Activated CD8-positive, alpha-beta memory T cell treated with anti-CD3 and anti-CD28 coated beads, Interleukin-2, amount 50 U/mL, for 24 hours (primary cell): ENCODE measurements at regions not wholly inside any gene's neighbourhood (a gene's known extent, or its start where the extent isn't known, plus 50 kb on each side); places are given as distances from the start of the nearest gene placed in this dataset.
"Not testable (repeated sequence)": the region's sequence is repeated elsewhere in the genome, so short reads cannot be mapped to it uniquely, and the experiment has no call there.

Source experiments
- DNase-seq: peaks from one replicate; pipeline ENCODE4 v3.0.0-alpha.2; 2020; ENCODE audit errors: extremely low read depth

DNA sequence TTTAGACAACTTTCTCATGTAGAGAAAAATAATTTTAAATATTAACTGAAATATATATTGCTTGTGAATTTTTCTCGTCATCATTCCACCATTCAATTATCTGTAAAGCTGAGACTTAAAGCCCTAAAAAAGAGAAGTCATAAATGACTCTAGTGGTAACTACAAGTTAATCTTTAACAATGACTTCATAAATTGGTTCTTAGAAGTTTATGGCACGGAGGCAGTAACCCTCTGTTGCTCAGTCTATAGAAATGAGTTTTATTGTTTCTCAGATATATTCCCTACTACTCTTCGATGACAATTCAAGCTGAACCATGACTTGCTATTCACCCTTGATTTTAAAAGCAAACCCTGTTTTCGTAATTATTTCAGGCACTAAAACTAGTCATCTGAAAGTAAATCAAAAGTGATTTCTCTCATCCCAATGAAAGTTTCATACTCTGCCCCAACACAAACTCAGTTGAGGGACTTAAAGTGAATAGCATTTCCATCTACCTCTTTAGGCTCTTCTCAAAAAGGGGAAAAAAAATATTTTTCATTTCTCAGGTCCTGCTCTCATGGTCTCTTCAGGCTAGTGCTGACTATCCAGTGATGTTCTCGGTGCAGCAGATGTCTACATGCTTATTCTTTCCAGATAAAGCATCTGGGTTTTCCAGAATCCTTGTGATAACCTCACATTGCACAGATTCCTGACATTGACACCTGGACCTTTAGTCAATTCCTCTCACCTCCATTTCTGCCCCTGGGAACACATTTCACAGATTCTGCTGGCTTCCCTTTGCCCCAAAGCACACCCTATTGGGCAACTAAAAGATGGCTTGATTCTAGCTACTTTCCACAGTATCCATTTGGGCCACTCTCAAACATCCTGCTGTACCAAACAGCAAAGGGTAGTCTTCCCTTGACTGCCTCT lies 207.8 kb upstream of the LRATD1 start:
- no peak for DNase-seq

DNA sequence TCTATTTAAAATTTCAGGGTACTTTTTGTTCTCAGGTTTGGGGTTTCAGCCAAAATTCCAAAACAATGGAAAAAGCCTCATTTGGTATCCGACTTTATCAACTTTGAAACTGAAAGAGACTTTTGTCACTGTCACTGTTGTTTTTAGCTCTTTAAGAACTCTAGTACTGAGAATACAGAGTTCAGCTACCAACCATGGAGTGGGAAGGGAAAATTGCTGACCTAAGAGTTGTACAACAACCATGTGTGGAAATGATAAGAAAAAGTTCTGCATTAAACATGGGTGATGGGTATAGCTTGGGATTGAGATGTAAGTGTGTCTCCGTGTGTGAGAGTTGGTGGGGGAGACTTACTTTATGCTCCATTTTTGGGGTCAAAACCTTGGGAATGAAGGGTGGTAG lies 206.6 kb upstream of the LRATD1 start:
- DNase-seq, result no peak

GRCh38 chr2:14428056-14428455 lies 204.5 kb upstream of the LRATD1 start:
- DNase-seq, result no peak

GRCh38 chr2:14433946-14434495 lies 198.5 kb upstream of the LRATD1 start:
- DNase-seq, result no peak

DNA sequence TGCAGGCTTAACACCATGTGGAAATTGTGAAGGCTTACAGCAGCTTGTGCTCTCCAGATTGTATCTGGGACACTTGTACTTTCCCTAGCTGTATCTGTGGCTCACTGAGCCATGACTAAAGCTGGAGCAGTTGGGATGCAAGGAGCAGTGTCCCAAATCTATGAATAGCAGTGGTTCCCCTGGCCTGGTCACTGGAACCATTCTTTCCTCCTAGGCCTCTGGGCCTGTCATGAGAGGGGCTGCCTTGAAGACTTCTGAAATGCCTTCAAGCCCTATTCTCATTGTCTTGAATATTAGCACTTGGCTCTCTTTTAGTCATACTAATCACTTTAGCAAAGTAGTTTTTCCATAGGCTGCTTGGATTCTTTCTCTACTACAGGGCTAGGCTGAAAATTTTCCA lies 186.8 kb upstream of the LRATD1 start:
- no peak for DNase-seq

GRCh38 chr2:14448340-14448739 lies 184.2 kb upstream of the LRATD1 start:
- no peak for DNase-seq

DNA sequence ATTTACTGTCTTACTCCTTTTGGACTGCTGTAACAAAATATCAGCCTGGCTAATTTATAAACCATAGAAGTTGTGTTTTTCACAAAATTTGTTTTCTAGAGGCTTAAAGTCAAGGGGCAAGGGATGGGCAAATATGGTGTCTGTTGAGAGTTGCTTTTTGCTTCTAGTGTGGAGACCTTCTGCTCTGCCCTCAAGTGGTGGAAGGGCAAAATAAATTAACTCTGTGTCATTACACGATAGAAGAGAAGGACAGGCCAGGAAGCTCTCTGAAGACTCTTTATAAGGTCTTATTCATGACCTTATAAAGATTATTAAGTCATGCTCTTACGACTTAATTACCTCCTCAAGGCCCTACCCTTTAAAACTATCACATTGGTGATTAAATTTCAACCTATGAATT lies 181.2 kb upstream of the LRATD1 start:
- DNase-seq, result no peak

GRCh38 chr2:14454202-14454601 lies 178.3 kb upstream of the LRATD1 start:
- no peak for DNase-seq

DNA sequence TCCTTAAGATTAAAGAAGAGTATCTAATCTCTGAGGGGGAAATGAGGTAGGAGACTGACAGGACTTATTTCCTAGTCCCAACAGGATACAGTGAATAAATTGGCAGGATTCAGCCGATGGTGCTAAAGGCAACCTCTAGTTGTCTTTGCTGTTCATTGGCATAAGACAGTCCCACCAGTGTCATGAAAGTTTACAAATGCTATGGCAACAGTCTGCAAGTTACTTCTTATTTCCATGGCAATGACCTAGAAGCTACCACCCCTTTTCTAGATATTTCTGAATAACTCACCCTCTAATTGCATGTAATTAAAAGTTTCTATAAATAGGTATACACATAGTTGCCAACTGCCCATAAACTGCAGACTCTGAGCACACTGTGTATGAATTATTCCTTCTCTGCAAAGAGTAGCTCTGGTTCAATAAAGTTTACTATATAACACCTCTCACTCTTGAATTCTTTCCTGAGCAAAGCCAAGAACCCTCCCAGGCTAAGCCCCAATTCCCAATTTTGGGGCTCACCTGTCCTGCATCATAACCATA lies 172.7 kb upstream of the LRATD1 start:
- no peak for DNase-seq

DNA sequence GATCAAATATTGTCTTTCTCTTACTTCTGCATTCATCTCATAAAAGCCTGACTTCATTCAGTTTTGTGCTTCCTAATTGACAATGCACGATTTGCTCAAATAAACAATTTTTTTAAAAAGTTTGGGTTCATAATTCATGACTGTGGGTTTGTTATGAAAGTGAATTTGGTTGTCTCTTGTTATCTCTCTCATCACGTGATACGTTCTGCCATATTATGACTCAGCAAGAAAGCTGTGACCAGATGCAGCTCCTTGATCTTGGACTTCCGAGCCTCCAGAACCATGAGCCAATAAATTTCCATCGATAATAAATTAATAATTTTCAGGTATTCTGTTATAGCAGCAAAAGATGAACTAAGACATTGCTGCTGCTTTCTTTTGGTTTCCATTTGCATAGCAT lies 156.5 kb upstream of the LRATD1 start:
- no peak for DNase-seq

- DNase-seq, result no peak
Measured at GRCh38 chr2:14479486-14479885, 153.0 kb upstream of the LRATD1 start.

DNA sequence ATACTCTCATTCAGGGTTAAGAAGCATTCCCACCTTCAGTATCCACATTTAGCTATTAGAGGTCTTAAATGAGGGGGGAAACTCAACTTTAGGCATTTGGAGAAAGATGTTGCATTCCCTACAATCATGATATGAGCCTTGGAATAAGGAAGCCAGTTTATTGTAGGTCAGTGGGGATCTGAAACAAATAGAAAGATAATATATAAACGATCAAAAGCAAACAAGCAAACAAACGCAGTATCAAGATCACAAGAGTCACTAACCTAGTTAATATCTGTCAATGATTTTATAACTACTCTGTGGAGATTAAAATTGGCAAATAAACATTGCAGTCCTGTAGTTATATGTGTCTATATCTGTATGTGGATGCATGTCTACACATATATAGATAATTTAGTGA lies 152.4 kb upstream of the LRATD1 start:
- no peak for DNase-seq

- DNase-seq, result no peak
Measured at GRCh38 chr2:14480906-14481305, 151.6 kb upstream of the LRATD1 start.

GRCh38 chr2:14492920-14493503 lies 139.5 kb upstream of the LRATD1 start:
- DNase-seq, result no peak

GRCh38 chr2:14494759-14495158 lies 137.8 kb upstream of the LRATD1 start:
- DNase-seq, result no peak

GRCh38 chr2:14501061-14501460 lies 131.5 kb upstream of the LRATD1 start:
- DNase-seq, result no peak

DNA sequence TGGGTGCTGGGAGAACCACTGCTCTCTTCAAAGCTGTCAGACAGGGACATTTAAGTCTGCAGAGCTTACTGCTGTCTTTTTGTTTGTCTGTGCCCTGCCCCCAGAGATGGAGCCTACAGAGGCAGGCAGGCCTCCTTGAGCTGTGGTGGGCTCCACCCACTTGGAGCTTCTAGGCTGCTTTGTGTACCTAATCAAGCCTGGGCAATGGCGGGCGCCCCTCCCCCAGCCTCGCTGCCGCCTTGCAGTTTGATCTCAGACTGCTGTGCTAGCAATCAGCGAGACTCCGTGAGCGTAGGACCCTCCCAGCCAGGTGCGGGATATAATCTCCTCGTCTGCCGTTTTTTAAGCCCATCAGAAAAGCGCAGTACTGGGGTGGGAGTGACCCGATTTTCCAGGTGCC lies 125.6 kb upstream of the LRATD1 start:
- DNase-seq, result not testable (repeated sequence)

GRCh38 chr2:14511541-14511940 lies 121.0 kb upstream of the LRATD1 start:
- DNase-seq, result no peak

DNA sequence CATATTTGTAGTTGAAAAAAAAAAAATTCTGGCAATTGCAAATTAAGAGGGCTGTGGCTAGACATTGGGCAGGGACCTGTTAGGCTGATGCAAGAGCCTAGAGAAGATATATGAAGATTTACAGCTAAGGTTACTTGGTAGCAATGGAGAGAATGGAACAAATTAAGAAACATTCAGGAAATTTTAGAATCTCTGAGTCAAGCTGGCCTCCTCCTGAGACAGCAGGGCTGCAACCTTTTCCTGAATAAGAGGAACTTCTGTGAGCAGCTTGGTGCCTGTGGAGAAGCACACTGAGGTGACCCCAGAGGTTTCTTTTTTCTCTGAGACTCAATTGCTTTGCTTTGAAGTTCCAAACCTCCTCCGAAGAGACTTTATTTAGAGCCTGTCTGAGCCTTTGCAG lies 118.6 kb upstream of the LRATD1 start:
- no peak for DNase-seq

GRCh38 chr2:14516844-14517243 lies 115.7 kb upstream of the LRATD1 start:
- no peak for DNase-seq

DNA sequence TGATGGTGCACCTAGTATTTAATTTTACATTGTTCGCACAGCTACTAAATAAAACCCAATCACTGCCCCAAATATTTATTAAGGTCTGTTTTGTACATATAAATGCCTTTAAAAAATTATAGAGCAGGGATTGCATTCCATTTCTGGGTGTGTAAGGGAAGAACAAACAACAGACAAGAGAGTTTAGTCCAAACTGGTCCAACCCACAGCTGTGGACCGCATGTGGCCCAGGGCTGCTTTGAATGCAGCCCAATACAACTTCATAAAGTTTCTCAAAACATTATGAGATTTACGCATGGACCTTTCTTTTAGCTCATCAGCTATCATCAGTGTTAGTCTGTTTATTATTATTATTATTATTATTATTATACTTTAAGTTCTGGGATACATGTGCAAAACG lies 114.8 kb upstream of the LRATD1 start:
- no peak for DNase-seq

GRCh38 chr2:14520385-14520945 lies 112.1 kb upstream of the LRATD1 start:
- DNase-seq, result no peak
